Astrocyte (in vitro differentiated cells and primary cell): ENCODE measurements at regions not wholly inside any gene's neighbourhood (a gene's known extent, or its start where the extent isn't known, plus 50 kb on each side); places are given as distances from the start of the nearest gene placed in this dataset.

Source experiments
- CTCF ChIP-seq: IDR thresholded peaks from 2 replicates; pipeline ENCODE4 v1.5.1; 2011; ENCODE audit warnings: low read depth, mild to moderate bottlenecking, inconsistent platforms, low read length, moderate library complexity; ENCODE audit not compliant: insufficient read depth
- EZH2 ChIP-seq: IDR thresholded peaks from 2 replicates; pipeline ENCODE4 v1.6.1; 2012; ENCODE audit warnings: mild to moderate bottlenecking, low read length, inconsistent platforms; ENCODE audit not compliant: insufficient read depth

- TF ChIP-seq CTCF = no peak
- TF ChIP-seq EZH2 = no peak
These were observed 241.4 kb downstream of the UQCRFS1 start for GRCh38 chr19:28971513-28971912.
